Fibroblast of mammary gland (primary cell): ENCODE measurements at regions not wholly inside any gene's neighbourhood (a gene's known extent, or its start where the extent isn't known, plus 50 kb on each side); places are given as distances from the start of the nearest gene placed in this dataset.

Experiments used
- DNase-seq: peaks from one replicate; pipeline ENCODE4 v3.0.0-alpha.2; 2010; ENCODE audit warnings: low read depth
- H3K4me3 ChIP-seq: 2 replicates; pipeline ENCODE4 v1.5.1; 2011; ENCODE audit warnings: low read depth, mild to moderate bottlenecking, low read length, moderate library complexity; ENCODE audit not compliant: control insufficient read depth
- TF ChIP-seq, protein P1 (sequence below): conservative IDR thresholded peaks from 2 replicates; pipeline ENCODE4 v1.5.1; 2011; ENCODE audit warnings: low read depth, low read length, inconsistent platforms; ENCODE audit not compliant: control insufficient read depth, insufficient read depth

GRCh38 chr11:115087791-115088190, 409.5 kb downstream of the NXPE2 start:
- TF ChIP-seq, protein P1, sequence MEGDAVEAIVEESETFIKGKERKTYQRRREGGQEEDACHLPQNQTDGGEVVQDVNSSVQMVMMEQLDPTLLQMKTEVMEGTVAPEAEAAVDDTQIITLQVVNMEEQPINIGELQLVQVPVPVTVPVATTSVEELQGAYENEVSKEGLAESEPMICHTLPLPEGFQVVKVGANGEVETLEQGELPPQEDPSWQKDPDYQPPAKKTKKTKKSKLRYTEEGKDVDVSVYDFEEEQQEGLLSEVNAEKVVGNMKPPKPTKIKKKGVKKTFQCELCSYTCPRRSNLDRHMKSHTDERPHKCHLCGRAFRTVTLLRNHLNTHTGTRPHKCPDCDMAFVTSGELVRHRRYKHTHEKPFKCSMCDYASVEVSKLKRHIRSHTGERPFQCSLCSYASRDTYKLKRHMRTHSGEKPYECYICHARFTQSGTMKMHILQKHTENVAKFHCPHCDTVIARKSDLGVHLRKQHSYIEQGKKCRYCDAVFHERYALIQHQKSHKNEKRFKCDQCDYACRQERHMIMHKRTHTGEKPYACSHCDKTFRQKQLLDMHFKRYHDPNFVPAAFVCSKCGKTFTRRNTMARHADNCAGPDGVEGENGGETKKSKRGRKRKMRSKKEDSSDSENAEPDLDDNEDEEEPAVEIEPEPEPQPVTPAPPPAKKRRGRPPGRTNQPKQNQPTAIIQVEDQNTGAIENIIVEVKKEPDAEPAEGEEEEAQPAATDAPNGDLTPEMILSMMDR = no peak
- DNase-seq = no peak
- no peak overlapping the region for H3K4me3 ChIP-seq

DNA sequence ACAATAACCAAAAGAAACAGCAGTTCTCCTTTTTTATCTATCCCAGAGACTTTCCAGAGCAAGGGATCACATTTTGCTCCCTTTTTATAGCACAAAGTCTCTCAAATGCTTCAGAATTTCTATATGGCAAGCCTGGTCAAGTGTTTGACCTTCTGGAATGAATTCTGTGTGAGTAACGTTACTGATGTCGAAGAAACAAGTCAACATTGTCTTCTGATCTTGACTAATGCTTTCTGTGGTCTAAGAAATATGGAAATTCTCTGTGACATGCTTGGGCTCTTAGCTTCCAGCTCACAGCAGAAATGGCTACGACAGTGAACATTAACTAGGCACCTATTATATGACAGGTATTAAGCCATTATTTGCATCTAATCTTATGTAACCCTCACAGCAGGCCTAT, 411.7 kb downstream of the CADM1 start:
- DNase-seq = no peak
- H3K4me3 ChIP-seq = no peak overlapping the region
- TF ChIP-seq, protein P1 = no peak

- no peak overlapping the region for H3K4me3 ChIP-seq
- TF ChIP-seq, protein P1 = no peak
- DNase-seq = no peak
Measured at GRCh38 chr11:115097796-115098408, 406.3 kb downstream of the CADM1 start.

- TF ChIP-seq, protein P1 = no peak
- no peak for DNase-seq
Measured at GRCh38 chr11:115100706-115101105, 403.5 kb downstream of the CADM1 start.

DNA sequence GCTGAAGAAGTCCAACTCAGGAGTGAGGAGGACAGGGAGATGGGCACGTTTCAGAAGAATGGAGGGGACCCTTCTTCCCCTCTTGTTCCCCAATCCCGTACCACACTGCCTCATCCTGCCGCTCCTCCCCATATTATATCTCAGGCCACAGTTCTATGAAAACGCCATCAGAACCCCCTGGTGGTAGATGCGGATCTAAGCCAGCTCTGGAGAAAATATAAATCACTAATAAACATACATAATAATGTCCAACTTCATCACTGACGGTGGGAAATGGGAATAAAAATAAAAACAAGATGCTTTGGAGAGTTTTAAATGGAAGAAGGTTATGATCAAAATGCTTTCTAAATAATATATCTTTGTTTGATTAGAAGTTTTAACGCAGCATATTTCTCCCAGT, 400.3 kb downstream of the CADM1 start:
- H3K4me3 ChIP-seq = no peak overlapping the region
- TF ChIP-seq, protein P1 = no peak
- DNase-seq = no peak

More at GRCh38 chr11:115100706-115101105, 403.5 kb downstream of the CADM1 start:
- no peak overlapping the region for H3K4me3 ChIP-seq

GRCh38 chr11:115104851-115105453, 399.3 kb downstream of the CADM1 start:
- no peak for DNase-seq
- H3K4me3 ChIP-seq = no peak overlapping the region
- TF ChIP-seq, protein P1 = no peak
